Jurkat, Clone E6-1 (cell line): ENCODE measurements at regions not wholly inside any gene's neighbourhood (a gene's known extent, or its start where the extent isn't known, plus 50 kb on each side); places are given as distances from the start of the nearest gene placed in this dataset.

Experiments
- DNase-seq: peaks from one replicate; pipeline ENCODE4 v3.0.0-alpha.2; 2011; ENCODE audit warnings: low read depth, low spot score
- H3K4me3 ChIP-seq: 2 replicates; pipeline ENCODE4 v1.5.1; 2011; ENCODE audit warnings: mild to moderate bottlenecking, low read length, control low read depth, moderate library complexity

- DNase-seq = no peak
- no peak overlapping the region for H3K4me3 ChIP-seq
Measured at GRCh38 chr12:107356266-107356936, 263.1 kb upstream of the CRY1 start.

GRCh38 chr12:107356937-107357295 is 263.6 kb upstream of the CRY1 start:
- H3K4me3 ChIP-seq = no peak overlapping the region
- DNase-seq = no peak

DNA sequence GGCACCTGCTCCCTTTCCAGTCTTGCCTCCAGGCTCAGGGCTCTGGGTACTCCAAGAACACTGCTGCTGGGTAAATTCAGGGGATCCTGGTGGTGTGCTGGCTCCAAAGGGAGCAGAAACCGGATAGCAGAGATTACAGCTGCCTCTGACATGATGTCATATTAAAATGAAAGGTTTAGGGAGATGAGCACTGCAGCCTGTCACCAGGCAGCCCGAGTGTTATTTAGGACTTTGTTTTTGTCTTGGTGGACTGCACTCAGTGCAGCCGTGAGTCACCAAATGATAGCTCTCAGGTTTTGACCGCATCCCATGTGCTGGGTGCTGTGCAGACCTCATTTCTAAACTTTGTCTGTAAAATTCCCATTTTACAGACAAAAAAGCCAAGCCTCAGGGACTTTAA is 266.0 kb upstream of the CRY1 start:
- DNase-seq = no peak
- H3K4me3 ChIP-seq = no peak overlapping the region

GRCh38 chr12:107360033-107360432 is 266.7 kb upstream of the CRY1 start:
- DNase-seq = no peak

DNA sequence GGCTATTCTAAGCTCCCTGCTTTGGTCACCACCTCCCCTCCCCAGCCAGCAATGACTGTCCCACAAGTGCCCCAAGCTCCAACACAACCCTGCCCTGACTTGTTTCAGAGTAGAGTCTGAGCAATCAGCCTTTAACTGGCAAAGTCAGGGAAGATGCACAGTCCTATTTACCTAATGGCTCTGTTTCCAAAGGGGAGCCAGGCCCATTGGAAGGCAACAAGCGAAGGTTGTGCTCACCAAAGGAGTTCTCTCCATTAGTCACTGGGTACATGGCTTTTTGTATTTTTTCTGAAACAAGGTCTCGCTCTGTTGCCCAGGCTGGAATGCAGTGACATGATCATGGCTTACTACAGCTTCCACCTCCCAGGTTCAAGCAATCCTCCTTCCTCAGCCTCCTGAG is 267.1 kb upstream of the CRY1 start:
- DNase-seq = no peak
- H3K4me3 ChIP-seq = no peak overlapping the region

More at GRCh38 chr12:107360033-107360432, 266.7 kb upstream of the CRY1 start:
- no peak overlapping the region for H3K4me3 ChIP-seq

DNA sequence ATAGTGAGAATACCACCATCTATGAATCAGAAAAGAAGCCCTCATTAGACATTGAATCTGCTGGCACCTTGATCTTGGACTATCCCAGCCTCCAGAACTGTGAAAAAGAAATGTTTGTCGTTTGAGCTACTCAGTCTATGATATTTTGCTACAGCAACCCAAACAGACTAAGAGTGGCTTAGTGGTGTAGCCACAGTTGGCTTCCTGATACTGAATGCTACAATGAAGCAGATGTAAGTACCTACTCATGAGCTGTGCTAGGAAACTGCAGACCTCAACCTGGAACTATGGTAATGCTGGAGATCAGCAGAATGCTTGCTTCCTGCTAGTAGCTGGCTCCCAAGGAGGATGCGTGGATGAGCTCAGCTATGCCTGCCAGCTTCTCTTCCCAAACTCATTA is 268.6 kb upstream of the CRY1 start:
- no peak for DNase-seq
- H3K4me3 ChIP-seq = no peak overlapping the region

DNA sequence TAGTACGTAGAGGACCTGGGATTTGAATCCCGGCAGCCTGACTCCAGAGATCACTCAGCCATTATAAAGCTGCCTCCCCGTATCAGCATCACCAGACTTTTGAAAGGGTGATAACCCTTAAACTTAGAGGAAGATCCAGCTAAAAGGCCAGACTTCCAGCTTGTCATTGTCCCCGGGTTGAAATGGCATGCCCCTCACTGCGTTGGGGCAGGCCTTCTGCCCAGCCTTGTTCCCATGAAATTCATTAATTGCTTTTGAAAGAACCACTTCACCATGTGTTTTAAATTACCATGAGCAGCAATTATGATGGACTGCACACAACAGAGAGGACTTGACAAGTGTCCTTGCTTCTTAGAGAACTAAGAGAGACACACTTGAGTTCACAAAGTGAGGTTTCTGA is 269.6 kb upstream of the CRY1 start:
- no peak overlapping the region for H3K4me3 ChIP-seq
- DNase-seq = no peak

GRCh38 chr12:107364875-107365518 is 271.6 kb upstream of the CRY1 start:
- DNase-seq = no peak
- H3K4me3 ChIP-seq = no peak overlapping the region

- no peak for DNase-seq
Measured at GRCh38 chr12:107365703-107366102, 272.4 kb upstream of the CRY1 start.

DNA sequence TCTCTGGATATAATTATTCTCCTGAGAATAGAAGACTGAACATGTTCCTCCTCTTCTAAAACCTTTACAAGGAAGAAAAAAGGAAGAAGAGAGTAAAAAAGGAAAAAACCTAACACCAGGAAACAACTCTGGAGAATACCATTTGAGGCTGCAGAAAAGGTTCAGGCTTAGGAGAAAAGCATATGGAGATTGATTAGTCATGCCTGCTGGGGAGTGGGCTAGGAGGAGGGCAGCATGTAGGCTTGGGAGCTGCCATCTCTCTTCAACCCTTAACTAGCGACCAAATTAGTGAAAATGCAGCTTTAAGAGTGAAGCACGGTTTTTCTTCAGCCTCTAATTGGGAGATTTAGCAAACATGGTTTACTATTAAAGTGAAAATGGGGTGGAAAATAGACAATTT is 273.0 kb upstream of the CRY1 start:
- no peak for DNase-seq
- H3K4me3 ChIP-seq = no peak overlapping the region

More at GRCh38 chr12:107365703-107366102, 272.4 kb upstream of the CRY1 start:
- no peak overlapping the region for H3K4me3 ChIP-seq

DNA sequence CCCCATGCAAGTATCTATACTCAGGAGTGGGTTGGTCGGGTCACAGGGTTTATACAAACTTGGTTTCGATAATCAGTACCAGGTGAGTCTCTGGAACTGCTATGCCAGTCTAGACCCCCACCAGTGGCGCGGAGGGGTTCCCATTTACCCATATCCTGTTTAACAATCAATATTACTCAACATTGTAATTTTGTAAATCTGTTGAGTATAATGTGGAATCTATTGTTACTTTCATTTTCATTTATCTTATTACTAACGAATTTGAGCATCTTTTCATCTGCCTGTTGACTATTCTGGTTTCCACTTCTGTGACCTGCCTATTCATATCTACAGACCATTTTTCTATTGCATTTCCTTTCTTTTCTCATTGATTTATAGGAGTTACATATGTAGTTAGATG is 275.2 kb upstream of the CRY1 start:
- DNase-seq = no peak
- no peak overlapping the region for H3K4me3 ChIP-seq

DNA sequence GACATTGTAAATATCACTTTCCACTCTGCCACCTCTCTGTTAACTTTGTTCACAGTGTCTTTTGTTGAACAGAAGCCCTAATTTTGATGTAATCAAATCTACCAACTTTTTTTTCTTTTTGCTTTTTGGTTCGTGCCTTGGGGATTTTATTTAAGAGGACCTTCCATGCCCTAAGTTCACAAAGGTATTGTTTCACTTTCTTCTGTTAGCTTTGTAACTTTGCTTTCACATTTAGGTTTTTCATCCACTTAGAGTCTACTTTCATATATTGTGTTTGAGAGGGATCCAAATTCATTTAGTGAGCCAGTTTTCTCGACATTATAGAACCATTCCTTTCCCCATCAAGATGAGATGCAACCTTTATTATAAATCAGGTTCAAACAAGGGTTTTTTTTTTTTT is 275.7 kb upstream of the CRY1 start:
- no peak overlapping the region for H3K4me3 ChIP-seq
- no peak for DNase-seq

- no peak for DNase-seq
- H3K4me3 ChIP-seq = no peak overlapping the region
Measured at GRCh38 chr12:107369679-107370078, 276.3 kb upstream of the CRY1 start.

- DNase-seq = peak; percentile 68
- no peak overlapping the region for H3K4me3 ChIP-seq
Measured at GRCh38 chr12:107372229-107372658, 278.9 kb upstream of the CRY1 start.

DNA sequence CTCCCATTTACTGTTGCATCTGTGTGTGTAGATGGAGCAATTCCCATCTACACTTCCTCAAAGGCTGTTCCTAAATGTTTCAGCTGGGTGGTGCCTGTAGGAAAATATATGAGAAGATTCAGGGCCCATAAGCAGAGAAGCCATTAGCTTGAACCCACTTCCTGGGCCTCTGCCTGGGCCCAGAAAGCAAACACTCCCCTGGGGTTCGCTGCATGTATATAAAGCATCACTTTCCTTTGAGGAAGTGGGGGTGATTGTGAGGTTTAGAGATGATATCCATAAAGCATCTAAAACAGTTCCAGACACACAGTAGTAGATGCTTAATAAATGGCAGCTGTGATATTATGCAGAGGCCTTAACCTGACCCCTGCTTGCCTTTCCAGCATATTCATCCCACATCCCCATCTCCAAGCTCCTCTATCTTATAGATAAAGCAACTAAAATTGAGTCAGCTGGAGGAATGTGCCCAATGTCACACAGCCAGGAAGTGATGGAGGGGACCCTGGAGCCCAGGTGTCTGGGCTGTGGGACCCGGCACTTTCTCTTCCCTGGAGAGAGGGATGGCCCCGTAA is 280.0 kb upstream of the CRY1 start:
- H3K4me3 ChIP-seq = no peak overlapping the region
- no peak for DNase-seq

GRCh38 chr12:107374161-107374840 is 281.0 kb upstream of the CRY1 start:
- DNase-seq = no peak
- H3K4me3 ChIP-seq = no peak overlapping the region

GRCh38 chr12:107375231-107375630 is 281.9 kb upstream of the CRY1 start:
- no peak overlapping the region for H3K4me3 ChIP-seq

DNA sequence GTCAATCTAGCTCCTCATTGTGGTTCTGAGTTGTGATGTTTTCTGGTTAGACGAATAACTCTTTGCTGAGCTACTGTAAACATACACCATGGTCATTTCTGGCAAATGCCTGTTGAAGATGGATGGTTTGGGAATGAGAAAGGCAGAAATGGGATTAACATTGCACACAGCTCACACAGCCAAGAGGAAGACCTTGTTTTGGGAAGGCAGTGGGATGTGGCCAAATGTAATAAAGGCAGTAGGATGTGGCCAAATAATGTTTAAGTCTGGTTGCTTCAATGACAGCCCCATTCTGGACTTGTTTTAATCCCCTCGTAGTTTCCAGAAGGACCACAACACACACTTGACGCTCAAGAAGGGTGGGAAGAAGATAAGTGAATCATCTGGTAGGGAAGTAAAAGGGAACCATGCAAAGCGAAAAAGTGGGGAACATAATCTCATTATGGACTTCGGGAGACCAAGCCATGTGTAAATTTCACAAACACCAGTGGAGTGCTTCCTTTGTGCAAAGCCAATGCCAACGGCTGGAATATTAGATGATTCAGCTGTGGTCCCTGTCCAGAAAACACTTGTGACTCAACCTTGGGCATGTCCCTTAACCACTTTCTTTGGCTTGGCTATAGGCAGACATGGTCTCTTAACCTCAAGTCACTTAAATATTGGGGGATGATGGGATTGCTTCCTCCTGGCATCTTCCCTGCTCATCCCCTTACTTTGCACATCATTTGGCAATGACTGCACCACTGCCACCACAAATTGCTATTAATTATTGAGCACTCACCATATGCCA is 284.4 kb upstream of the CRY1 start:
- DNase-seq = no peak
- H3K4me3 ChIP-seq = no peak overlapping the region

More at GRCh38 chr12:107375231-107375630, 281.9 kb upstream of the CRY1 start:
- DNase-seq = no peak

- no peak overlapping the region for H3K4me3 ChIP-seq
- no peak for DNase-seq
Measured at GRCh38 chr12:107378609-107379008, 285.3 kb upstream of the CRY1 start.
